SK-N-SH treated with all-trans-retinoic acid at 6 μM for 48 hours (cell line): ENCODE measurements at regions not wholly inside any gene's neighbourhood (a gene's known extent, or its start where the extent isn't known, plus 50 kb on each side); places are given as distances from the start of the nearest gene placed in this dataset.

Source experiments
- BACH2 ChIP-seq: fragments of 250-450 bp; sonication (Bioruptor Pico); IDR thresholded peaks from 2 replicates; pipeline ENCODE4 v1.9.0; 2021; ENCODE audit warnings: mild to moderate bottlenecking, borderline replicate concordance
- ESRRG ChIP-seq: fragments of 250-450 bp; sonication (Bioruptor Pico); IDR thresholded peaks from 2 replicates; pipeline ENCODE4 v1.6.1; 2021; ENCODE audit warnings: mild to moderate bottlenecking
- ZFP30 ChIP-seq: fragments of 450-650 bp; formaldehyde crosslinking; IDR thresholded peaks from 2 replicates; pipeline ENCODE4 v1.5.0; 2022; ENCODE audit warnings: mild to moderate bottlenecking, moderate library complexity
- ZNF565 ChIP-seq: fragments of 450-650 bp; formaldehyde crosslinking; conservative IDR thresholded peaks from 2 replicates; pipeline ENCODE4 v1.5.0; 2020; ENCODE audit warnings: low read depth, mild to moderate bottlenecking, moderate library complexity
- TF ChIP-seq, protein P1 (sequence below): fragments of 250-450 bp; sonication (Bioruptor Pico); IDR thresholded peaks from 2 replicates; pipeline ENCODE4 v1.8.0; 2021; ENCODE audit warnings: low read depth, mild to moderate bottlenecking, moderate library complexity, borderline replicate concordance

DNA sequence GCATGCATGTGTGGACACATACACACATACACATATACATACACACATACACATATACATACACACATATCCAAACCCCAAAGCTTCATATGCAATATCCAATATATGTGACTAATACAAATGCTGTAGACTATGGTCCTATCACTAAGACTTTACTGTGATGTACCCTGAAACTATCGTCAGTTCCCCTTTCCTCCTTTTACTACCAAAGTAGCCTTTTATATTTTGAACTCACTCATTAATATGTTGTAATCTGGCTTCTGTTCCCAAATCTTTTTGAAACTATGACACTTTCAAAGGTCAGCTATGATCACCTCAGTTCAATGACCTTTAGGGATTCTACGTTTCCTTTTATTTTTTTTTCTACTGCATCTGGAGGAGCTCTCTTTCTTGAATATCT, 64.8 kb upstream of the TFEC start:
- TF ChIP-seq, protein P1, sequence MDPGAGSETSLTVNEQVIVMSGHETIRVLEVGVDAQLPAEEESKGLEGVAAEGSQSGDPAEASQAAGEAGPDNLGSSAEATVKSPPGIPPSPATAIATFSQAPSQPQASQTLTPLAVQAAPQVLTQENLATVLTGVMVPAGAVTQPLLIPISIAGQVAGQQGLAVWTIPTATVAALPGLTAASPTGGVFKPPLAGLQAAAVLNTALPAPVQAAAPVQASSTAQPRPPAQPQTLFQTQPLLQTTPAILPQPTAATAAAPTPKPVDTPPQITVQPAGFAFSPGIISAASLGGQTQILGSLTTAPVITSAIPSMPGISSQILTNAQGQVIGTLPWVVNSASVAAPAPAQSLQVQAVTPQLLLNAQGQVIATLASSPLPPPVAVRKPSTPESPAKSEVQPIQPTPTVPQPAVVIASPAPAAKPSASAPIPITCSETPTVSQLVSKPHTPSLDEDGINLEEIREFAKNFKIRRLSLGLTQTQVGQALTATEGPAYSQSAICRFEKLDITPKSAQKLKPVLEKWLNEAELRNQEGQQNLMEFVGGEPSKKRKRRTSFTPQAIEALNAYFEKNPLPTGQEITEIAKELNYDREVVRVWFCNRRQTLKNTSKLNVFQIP (CRISPR knock-in tag), result no peak
- TF ChIP-seq ZNF565 (CRISPR knock-in tag) (no peak), ESRRG (CRISPR knock-in tag) (no peak), ZFP30 (CRISPR knock-in tag) (no peak), BACH2 (no peak)
